Endodermal cell (in vitro differentiated cells): ENCODE measurements at regions not wholly inside any gene's neighbourhood (a gene's known extent, or its start where the extent isn't known, plus 50 kb on each side); places are given as distances from the start of the nearest gene placed in this dataset.

Experiments used
- DNase-seq: peaks from one replicate; pipeline ENCODE4 v3.0.0-alpha.2; 2017
- H3K27ac ChIP-seq: 2 replicates; pipeline ENCODE4 v1.5.1; 2013; ENCODE audit warnings: mild to moderate bottlenecking, low read depth, low read length, moderate library complexity
- H3K27me3 ChIP-seq: 2 replicates; pipeline ENCODE4 v1.6.1; 2013; ENCODE audit warnings: mild to moderate bottlenecking, low read length, moderate library complexity; ENCODE audit not compliant: insufficient read depth, control insufficient read depth, poor library complexity, severe bottlenecking
- H3K36me3 ChIP-seq: 2 replicates; pipeline ENCODE4 v1.7.0; 2013; ENCODE audit warnings: mild to moderate bottlenecking, low read length, moderate library complexity; ENCODE audit not compliant: control insufficient read depth, insufficient read depth
- H3K4me1 ChIP-seq: one replicate; pipeline ENCODE4 v1.7.0; 2013; ENCODE audit warnings: low read length; ENCODE audit not compliant: control insufficient read depth, insufficient read depth
- H3K4me3 ChIP-seq: 2 replicates; pipeline ENCODE4 v1.5.1; 2013; ENCODE audit warnings: mild to moderate bottlenecking, low read length, moderate library complexity
- H3K9ac ChIP-seq: 2 replicates; pipeline ENCODE4 v1.6.1; 2013; ENCODE audit warnings: mild to moderate bottlenecking, low read length, moderate library complexity; ENCODE audit not compliant: poor library complexity, severe bottlenecking; ENCODE audit errors: extremely low read depth
- H3K9me3 ChIP-seq: 2 replicates; pipeline ENCODE4 v1.6.1; 2013; ENCODE audit warnings: mild to moderate bottlenecking, low read length, moderate library complexity; ENCODE audit not compliant: control insufficient read depth
- H3K27ac Mint-ChIP-seq: 2 replicates; pipeline ENCODE4 v1.8.0; 2020; ENCODE audit warnings: mixed read lengths
- H3K27me3 Mint-ChIP-seq: 2 replicates; pipeline ENCODE4 v1.8.0; 2021; ENCODE audit warnings: mild to moderate bottlenecking, mixed read lengths; ENCODE audit not compliant: insufficient read depth
- H3K36me3 Mint-ChIP-seq: 2 replicates; pipeline ENCODE4 v1.8.0; 2020; ENCODE audit warnings: low read depth, mixed read lengths
- H3K4me1 Mint-ChIP-seq: 2 replicates; pipeline ENCODE4 v1.8.0; 2020; ENCODE audit warnings: mixed read lengths
- H3K4me3 Mint-ChIP-seq: 2 replicates; pipeline ENCODE4 v1.8.0; 2020; ENCODE audit warnings: mild to moderate bottlenecking, moderate library complexity, mixed read lengths
- H3K9me3 Mint-ChIP-seq: 2 replicates; pipeline ENCODE4 v1.8.0; 2020; ENCODE audit warnings: mild to moderate bottlenecking, mixed read lengths
- CTCF ChIP-seq: fragments of 200-600 bp; sonication (generic); conservative IDR thresholded peaks from 2 replicates; pipeline ENCODE4 v1.5.0; 2021; ENCODE audit warnings: antibody characterized with exemption, mild to moderate bottlenecking
- WGBS, 2 experiments: methylation state at CpG; one replicate each; pipeline versions ENCODE4 v1.1.5 to v1.1.7; 2013; ENCODE audit warnings: missing lambda C conversion rate in 2 of 2, mixed read lengths in 1 of 2; ENCODE audit not compliant: insufficient coverage in 1 of 2, insufficient read length in 1 of 2; 5-methylcytosine and 5-hydroxymethylcytosine counted together

- Histone ChIP-seq H3K27ac (no peak overlapping the region), H3K9me3 (no peaks in the 10 kb centered on the region), H3K4me1 (no peaks in the 10 kb centered on the region), H3K27me3 (no peaks in the 10 kb centered on the region), H3K4me3 (no peak overlapping the region), H3K36me3 (no peaks in the 10 kb centered on the region), H3K9ac (no peak overlapping the region)
- Mint-ChIP-seq H3K4me3 (no peak overlapping the region), H3K27ac (no peak overlapping the region), H3K27me3 (no peaks in the 10 kb centered on the region), H3K36me3 (no peaks in the 10 kb centered on the region), H3K9me3 (peaks cover 14% of the 10 kb centered on the region), H3K4me1 (no peaks in the 10 kb centered on the region)
- no peak for TF ChIP-seq CTCF
- no peak for DNase-seq
- WGBS, 2 experiments: 94% methylated on average over 10 to 15 of the region's 15 CpGs
Measured at GRCh38 chr4:8738471-8738931, 133.1 kb downstream of the HMX1 start.

GRCh38 chr4:8737601-8738279 lies 133.9 kb downstream of the HMX1 start:
- no peaks in the 10 kb centered on the region for H3K4me1 Mint-ChIP-seq
- H3K27me3 Mint-ChIP-seq: no peaks in the 10 kb centered on the region
- H3K9me3 Mint-ChIP-seq: peaks cover 16% of the 10 kb centered on the region
- TF ChIP-seq CTCF: no peak
- no peak for DNase-seq
- no peak overlapping the region for H3K27ac ChIP-seq
- H3K4me3 ChIP-seq: no peak overlapping the region
- no peak overlapping the region for H3K4me3 Mint-ChIP-seq
- no peak overlapping the region for H3K27ac Mint-ChIP-seq
- no peak overlapping the region for H3K9ac ChIP-seq
- H3K4me1 ChIP-seq: no peaks in the 10 kb centered on the region
- WGBS, 2 experiments: 91 to 96% methylated on average over 12 to 23 of the region's 23 CpGs
- no peaks in the 10 kb centered on the region for H3K27me3 ChIP-seq
- H3K9me3 ChIP-seq: no peaks in the 10 kb centered on the region
- no peaks in the 10 kb centered on the region for H3K36me3 ChIP-seq
- no peaks in the 10 kb centered on the region for H3K36me3 Mint-ChIP-seq

GRCh38 chr4:8737075-8737474 lies 134.6 kb downstream of the HMX1 start:
- Mint-ChIP-seq H3K4me3 (no peak overlapping the region), H3K27me3 (peaks cover 3% of the 10 kb centered on the region), H3K4me1 (no peaks in the 10 kb centered on the region), H3K36me3 (no peaks in the 10 kb centered on the region), H3K9me3 (peaks cover 17% of the 10 kb centered on the region), H3K27ac (no peak overlapping the region)
- H3K4me1 ChIP-seq: no peaks in the 10 kb centered on the region
- TF ChIP-seq CTCF: no peak
- H3K9ac ChIP-seq: no peak overlapping the region
- no peaks in the 10 kb centered on the region for H3K9me3 ChIP-seq
- H3K36me3 ChIP-seq: no peaks in the 10 kb centered on the region
- H3K27ac ChIP-seq: no peak overlapping the region
- no peaks in the 10 kb centered on the region for H3K27me3 ChIP-seq
- no peak for DNase-seq
- H3K4me3 ChIP-seq: no peak overlapping the region
- WGBS, 2 experiments: 93 to 95% methylated on average over 8 to 11 of the region's 11 CpGs
